H1 (cell line): ENCODE measurements at regions not wholly inside any gene's neighbourhood (a gene's known extent, or its start where the extent isn't known, plus 50 kb on each side); places are given as distances from the start of the nearest gene placed in this dataset.

ENCODE experiments used
- CTCF ChIA-PET: fragments of 300-600 bp; sonication (Branson Sonifier 250); formaldehyde crosslinking; loops from one replicate; lab custom pipeline; 2021; ENCODE audit not compliant: partially characterized antibody; lab: Charles Lee
- POLR2A ChIA-PET: fragments of 300-600 bp; sonication (Branson Sonifier 250); formaldehyde crosslinking; loops from one replicate; lab custom pipeline; 2021; ENCODE audit warnings: inconsistent platforms; ENCODE audit not compliant: partially characterized antibody; lab: Charles Lee
- DNase-seq, 2 experiments: peaks; one replicate each; pipeline versions ENCODE4 v3.0.0 to v3.0.0-alpha.2; 2010 to 2022; ENCODE audit warnings: low spot score in 2 of 2, low read depth in 1 of 2, mixed read lengths in 1 of 2
- FAIRE-seq: peaks from 2 replicates; lab custom pipeline; 2011; peaks lifted over from hg19 to GRCh38; lab: Jason Lieb, UNC
- H2AFZ ChIP-seq: 2 replicates; pipeline ENCODE4 v1.8.1; 2012; ENCODE audit warnings: low read length, inconsistent platforms
- H2AK5ac ChIP-seq: 2 replicates; pipeline ENCODE4 v1.6.1; 2013; ENCODE audit warnings: low read depth, low read length
- H2BK120ac ChIP-seq: replicated peaks from 2 replicates; pipeline ENCODE3; 2013; ENCODE audit warnings: low read depth, low read length, inconsistent platforms
- H2BK12ac ChIP-seq: 2 replicates; pipeline ENCODE4 v1.6.1; 2013; ENCODE audit warnings: low read depth, low read length
- H2BK15ac ChIP-seq: 2 replicates; pipeline ENCODE4 v1.6.1; 2013; ENCODE audit warnings: low read length
- H2BK20ac ChIP-seq: 2 replicates; pipeline ENCODE4 v1.6.1; 2013; ENCODE audit warnings: low read length
- H2BK5ac ChIP-seq: 2 replicates; pipeline ENCODE4 v1.6.1; 2013; ENCODE audit warnings: low read depth, low read length
- H3K14ac ChIP-seq: 2 replicates; pipeline ENCODE4 v1.6.1; 2013; ENCODE audit warnings: inconsistent platforms; ENCODE audit not compliant: insufficient read length
- H3K18ac ChIP-seq: 2 replicates; pipeline ENCODE4 v1.6.1; 2013; ENCODE audit warnings: low read length; ENCODE audit errors: extremely low read depth
- H3K23ac ChIP-seq: 2 replicates; pipeline ENCODE4 v1.6.1; 2013; ENCODE audit warnings: inconsistent platforms; ENCODE audit not compliant: insufficient read length
- H3K23me2 ChIP-seq: 2 replicates; pipeline ENCODE4 v1.6.1; 2013; ENCODE audit warnings: low read depth, low read length
- H3K27ac ChIP-seq: 2 replicates; pipeline ENCODE4 v1.6.1; 2011; ENCODE audit warnings: low read depth, low read length, inconsistent platforms
- H3K27me3 ChIP-seq, 4 experiments: replicated peaks in 1 of 4; 1 replicate in 1 of 4; 2 replicates in 3 of 4; pipeline versions ENCODE4 v1.6.1 to v1.8.1; 2011 to 2013; ENCODE audit warnings: low read length in 3 of 4, mild to moderate bottlenecking in 3 of 4, inconsistent platforms in 2 of 4, mixed read lengths in 2 of 4, moderate library complexity in 1 of 4; ENCODE audit not compliant: control insufficient read depth in 3 of 4, insufficient read depth in 3 of 4; ENCODE audit errors: extremely low read depth in 1 of 4
- H3K36me3 ChIP-seq, 4 experiments: 2 replicates each; pipeline versions ENCODE4 v1.6.1 to v1.8.1; 2011 to 2013; ENCODE audit warnings: mild to moderate bottlenecking in 4 of 4, low read length in 3 of 4, moderate library complexity in 2 of 4, control low read depth in 1 of 4, inconsistent platforms in 1 of 4; ENCODE audit not compliant: insufficient read depth in 4 of 4, control insufficient read depth in 2 of 4
- H3K4ac ChIP-seq: replicated peaks from 2 replicates; pipeline ENCODE3; 2013; ENCODE audit warnings: low read length, low read depth, mixed read lengths, inconsistent platforms; ENCODE audit not compliant: insufficient read length
- H3K4me1 ChIP-seq, 4 experiments: replicated peaks in 1 of 4; 1 replicate in 1 of 4; 2 replicates in 3 of 4; pipeline versions ENCODE4 v1.6.1 to v1.8.1; 2011 to 2013; ENCODE audit warnings: low read length in 3 of 4, inconsistent platforms in 2 of 4, mixed read lengths in 1 of 4; ENCODE audit not compliant: insufficient read depth in 4 of 4, control insufficient read depth in 3 of 4
- H3K4me2 ChIP-seq, 2 experiments: 2 replicates each; pipeline versions ENCODE4 v1.6.1 to v1.8.1; 2011 to 2013; ENCODE audit warnings: low read depth in 2 of 2, low read length in 2 of 2, control low read depth in 1 of 2, inconsistent platforms in 1 of 2, mild to moderate bottlenecking in 1 of 2; ENCODE audit not compliant: insufficient read depth in 1 of 2
- H3K4me3 ChIP-seq, 4 experiments: fragments of 200-600, 300-600 bp in 1 of 4; sonication (generic), shearing (Covaris generic), sonication (Bioruptor Twin) in 1 of 4; 2 replicates each; pipeline versions ENCODE4 v1.5.1 to v1.8.1; 2011 to 2016; ENCODE audit warnings: low read length in 4 of 4, low read depth in 3 of 4, control low read depth in 2 of 4, inconsistent platforms in 2 of 4, mild to moderate bottlenecking in 2 of 4, mixed read lengths in 1 of 4, moderate library complexity in 1 of 4; ENCODE audit not compliant: insufficient read depth in 2 of 4; ENCODE audit errors: extremely low read depth in 1 of 4
- H3K56ac ChIP-seq: replicated peaks from 2 replicates; pipeline ENCODE3; 2013; ENCODE audit warnings: low read depth, mild to moderate bottlenecking, mixed read lengths, low read length, inconsistent platforms; ENCODE audit not compliant: insufficient read length
- H3K79me1 ChIP-seq: 2 replicates; pipeline ENCODE4 v1.6.1; 2013; ENCODE audit warnings: low read depth, low read length, control low read depth
- H3K79me2 ChIP-seq, 2 experiments: 2 replicates each; pipeline versions ENCODE4 v1.6.1 to v1.8.1; 2012 to 2013; ENCODE audit warnings: low read length in 2 of 2, mild to moderate bottlenecking in 2 of 2, inconsistent platforms in 1 of 2; ENCODE audit not compliant: insufficient read depth in 2 of 2, control insufficient read depth in 1 of 2
- H3K9ac ChIP-seq, 4 experiments: replicated peaks in 1 of 4; 1 replicate in 1 of 4; 2 replicates in 3 of 4; pipeline versions ENCODE4 v1.6.1 to v1.8.1; 2011 to 2013; ENCODE audit warnings: low read depth in 3 of 4, low read length in 3 of 4, control low read depth in 2 of 4, mild to moderate bottlenecking in 2 of 4, moderate library complexity in 2 of 4, inconsistent platforms in 1 of 4; ENCODE audit errors: extremely low read depth in 1 of 4
- H3K9me3 ChIP-seq, 2 experiments: 2 replicates each; pipeline versions ENCODE4 v1.6.1 to v1.8.1; 2012 to 2013; ENCODE audit warnings: mild to moderate bottlenecking in 2 of 2, moderate library complexity in 2 of 2, control low read depth in 1 of 2, inconsistent platforms in 1 of 2, low read depth in 1 of 2, low read length in 1 of 2, mixed read lengths in 1 of 2; ENCODE audit not compliant: insufficient read depth in 2 of 2
- H4K20me1 ChIP-seq, 2 experiments: replicated peaks in 1 of 2; 2 replicates each; pipeline versions ENCODE3 to v1.8.1; 2011 to 2013; ENCODE audit warnings: inconsistent platforms in 2 of 2, low read length in 2 of 2, mild to moderate bottlenecking in 1 of 2; ENCODE audit not compliant: insufficient read depth in 2 of 2, control insufficient read depth in 1 of 2
- H4K5ac ChIP-seq: 2 replicates; pipeline ENCODE4 v1.6.1; 2013; ENCODE audit warnings: low read length, low read depth, mixed read lengths, inconsistent platforms; ENCODE audit not compliant: insufficient read length
- H4K8ac ChIP-seq: 2 replicates; pipeline ENCODE4 v1.8.0; 2013; ENCODE audit warnings: mild to moderate bottlenecking, moderate library complexity, low read length, inconsistent platforms; ENCODE audit not compliant: insufficient read depth; ENCODE audit errors: extremely low read depth
- H4K91ac ChIP-seq: replicated peaks from 2 replicates; pipeline ENCODE3; 2013; ENCODE audit warnings: low read length, mixed read lengths, inconsistent platforms; ENCODE audit not compliant: insufficient read length
- BACH1 ChIP-seq: IDR thresholded peaks from 2 replicates; pipeline ENCODE4 v1.6.1; 2012; ENCODE audit warnings: low read length, improper control_type of control experiment
- BCL11A ChIP-seq, 2 experiments: IDR thresholded peaks; one replicate each; pipeline ENCODE4 v1.6.1; 2011; ENCODE audit warnings: low read depth in 2 of 2, low read length in 2 of 2, mild to moderate bottlenecking in 2 of 2
- CBX8 ChIP-seq: fragments of 300-800, 300-1000 bp; sonication (generic); IDR thresholded peaks from 2 replicates; pipeline ENCODE4 v1.7.1; 2016; ENCODE audit warnings: low read depth, low read length, borderline replicate concordance
- CEBPB ChIP-seq: IDR thresholded peaks from 2 replicates; pipeline ENCODE4 v1.6.1; 2012; ENCODE audit warnings: low read depth, low read length
- HDAC2 ChIP-seq, 2 experiments: fragments of 300-600 bp in 1 of 2; sonication (generic) in 1 of 2; IDR thresholded peaks; 2 replicates each; pipeline ENCODE4 v1.6.1; 2011 to 2012; ENCODE audit warnings: low read depth in 2 of 2, low read length in 2 of 2, mild to moderate bottlenecking in 2 of 2, moderate library complexity in 2 of 2, borderline replicate concordance in 1 of 2, inconsistent platforms in 1 of 2
- KDM1A ChIP-seq: fragments of 200-600, 300-600 bp; sonication (generic); IDR thresholded peaks from 2 replicates; pipeline ENCODE4 v1.7.1; 2016; ENCODE audit warnings: mild to moderate bottlenecking, low read length, borderline replicate concordance
- NRF1 ChIP-seq: IDR thresholded peaks from 2 replicates; pipeline ENCODE4 v1.6.1; 2011; ENCODE audit warnings: mild to moderate bottlenecking, low read depth, low read length, improper control_type of control experiment
- POLR2A ChIP-seq, 2 experiments: IDR thresholded peaks; 1 replicate in 1 of 2; 2 replicates in 1 of 2; pipeline ENCODE4 v1.6.1; 2011; ENCODE audit warnings: low read depth in 2 of 2, low read length in 2 of 2, mild to moderate bottlenecking in 2 of 2; ENCODE audit errors: control extremely low read depth in 1 of 2
- RNF2 ChIP-seq: fragments of 200-900, 300-1000 bp; sonication (generic); IDR thresholded peaks from 2 replicates; pipeline ENCODE4 v1.7.1; 2016; ENCODE audit warnings: borderline replicate concordance, low read depth, mild to moderate bottlenecking, antibody characterized with exemption, low read length; ENCODE audit not compliant: poor library complexity, severe bottlenecking; ENCODE audit errors: missing control alignments
- SIRT6 ChIP-seq: IDR thresholded peaks from one replicate; pipeline ENCODE4 v1.7.1; 2012; ENCODE audit warnings: low read length, inconsistent platforms
- SRF ChIP-seq: IDR thresholded peaks from 2 replicates; pipeline ENCODE4 v1.6.1; 2011; ENCODE audit warnings: mild to moderate bottlenecking, low read depth, low read length, moderate library complexity
- TAF7 ChIP-seq: optimal IDR thresholded peaks from 2 replicates; pipeline ENCODE3; 2011; ENCODE audit warnings: low read depth, mild to moderate bottlenecking, inconsistent platforms, low read length, moderate library complexity, borderline replicate concordance
- WGBS, 2 experiments: shearing (Covaris generic) in 1 of 2; methylation state at CpG; one replicate each; pipeline versions ENCODE4 v1.1.6 to v1.1.7; 2013 to 2015; ENCODE audit warnings: low lambda C conversion rate in 2 of 2, mixed read lengths in 2 of 2, inconsistent platforms in 1 of 2, low coverage in 1 of 2, missing lambda C conversion rate in 1 of 2; ENCODE audit not compliant: insufficient replicate concordance in 2 of 2, insufficient coverage in 1 of 2, insufficient read length in 1 of 2; ENCODE audit errors: extremely low coverage in 1 of 2, missing lambda C conversion rate in 1 of 2; 5-methylcytosine and 5-hydroxymethylcytosine counted together

DNA sequence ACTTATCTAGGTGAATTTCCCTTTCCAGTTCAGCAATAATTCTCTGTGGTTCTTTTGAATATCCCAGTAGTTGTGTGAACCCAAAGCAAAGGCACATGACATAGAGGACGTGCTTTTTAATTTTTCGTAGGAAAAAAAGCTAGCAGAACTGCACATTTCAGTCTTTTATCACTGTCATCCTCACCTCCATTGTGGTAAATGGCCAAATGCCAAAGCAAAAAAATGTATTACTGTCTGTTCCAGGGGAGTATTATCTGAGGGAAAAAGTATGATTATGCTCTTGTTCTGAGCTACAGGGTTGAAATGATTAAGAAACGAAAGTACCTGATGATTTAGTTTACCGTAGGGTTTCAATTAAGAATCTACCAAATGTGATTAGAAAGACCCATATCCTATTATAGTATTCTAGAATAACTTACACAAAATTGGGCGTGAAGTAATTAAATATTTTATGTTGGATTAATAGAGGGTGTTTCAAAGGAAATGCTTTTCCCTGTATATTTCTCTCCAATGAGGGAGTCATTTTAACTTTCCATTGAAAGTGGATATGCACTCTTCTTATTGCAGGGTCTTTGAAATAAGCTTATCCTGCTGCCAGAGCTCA is 62.7 kb downstream of the CAVIN4 start:
- WGBS, 2 experiments = 89% methylated on average over 5 of the region's 5 CpGs; no CpG with 5 or more reads in 1 of the 2 experiments
- TF ChIP-seq NRF1 = no peak
- TF ChIP-seq CBX8 = no peak
- TF ChIP-seq KDM1A = no peak
- TF ChIP-seq BCL11A (IDR thresholded peaks at IDR 0.05; ENCODE audit: low read depth in 2 of 2, low read length in 2 of 2) = no peak
- no peak for TF ChIP-seq TAF7
- no peak for TF ChIP-seq CEBPB
- TF ChIP-seq RNF2 = no peak
- TF ChIP-seq SIRT6 = no peak
- TF ChIP-seq POLR2A (IDR thresholded peaks at IDR 0.05; ENCODE audit: control extremely low read depth in 1 of 2, low read depth in 2 of 2, low read length in 2 of 2) = no peak
- no peak for TF ChIP-seq SRF
- no peak for TF ChIP-seq HDAC2 (IDR thresholded peaks at IDR 0.05; ENCODE audit: borderline replicate concordance in 1 of 2, low read depth in 2 of 2, low read length in 2 of 2)
- no peak for TF ChIP-seq BACH1

More for the DNA sequence above, 62.7 kb downstream of the CAVIN4 start:
- H4K91ac ChIP-seq = no peak overlapping the region
- H3K14ac ChIP-seq = no peak overlapping the region
- no peak overlapping the region for H3K27ac ChIP-seq
- H3K4me1 ChIP-seq = peaks cover 3 to 18% (median 8%) of the 10 kb centered on the region in 4 experiments
- no peak overlapping the region for H4K8ac ChIP-seq
- H3K4me2 ChIP-seq = no peak overlapping the region
- CTCF ChIA-PET = interaction anchor here (0.7 to 6.4 kb wide), 10 partner anchors 10 to 671 kb away, joined by 3 to 49 read pairs (median 4); no protein-coding TSS in a partner anchor
- H3K18ac ChIP-seq = no peak overlapping the region
- H3K36me3 ChIP-seq = no peaks in the 10 kb centered on the region
- H2BK5ac ChIP-seq = no peak overlapping the region
- POLR2A ChIA-PET = no interaction called here
- H3K23me2 ChIP-seq = peaks cover 1% of the 10 kb centered on the region; the same call in 1 of the 2 replicates
- H3K23ac ChIP-seq = no peak overlapping the region
- no peak overlapping the region for H2BK12ac ChIP-seq
- H3K56ac ChIP-seq = no peak overlapping the region
- no peak for FAIRE-seq
- no peak overlapping the region for H2AFZ ChIP-seq
- no peak overlapping the region for H2BK20ac ChIP-seq
- H3K79me2 ChIP-seq = no peaks in the 10 kb centered on the region
- no peak overlapping the region for H3K4me3 ChIP-seq
- H3K9ac ChIP-seq = no peak overlapping the region
- H4K5ac ChIP-seq = no peak overlapping the region
- no peaks in the 10 kb centered on the region for H3K79me1 ChIP-seq
- no peak overlapping the region for H2AK5ac ChIP-seq
- H2BK120ac ChIP-seq = no peak overlapping the region
- no peaks in the 10 kb centered on the region for H3K9me3 ChIP-seq
- no peak for DNase-seq
- no peak overlapping the region for H3K4ac ChIP-seq
- no peaks in the 10 kb centered on the region for H4K20me1 ChIP-seq
- H3K27me3 ChIP-seq = no peaks in the 10 kb centered on the region
- H2BK15ac ChIP-seq = no peak overlapping the region
